Stimulated activated naive B cell treated with anti-CD40 and anti-IgM and Interleukin-4, amounts not matched to agents 10 μg/mL and 1 μg/mL and 100 μg/mL, for 72 hours (primary cell): ENCODE measurements at regions not wholly inside any gene's neighbourhood (a gene's known extent, or its start where the extent isn't known, plus 50 kb on each side); places are given as distances from the start of the nearest gene placed in this dataset.
A peak's percentile ranks its signal among the peaks of the same experiment; 100 is the strongest.

ENCODE experiments used
- ATAC-seq, 2 donors: fragments of 150-1000 bp; cut with Tn5 transposase; replicated peaks; 2 replicates each; pipeline ENCODE4 v1.10.0; 2021; ENCODE audit warnings: moderate library complexity in 1 of 2
- DNase-seq: peaks from one replicate; pipeline ENCODE4 v3.0.0; 2021
- H3K27ac Mint-ChIP-seq: one replicate; pipeline ENCODE4 v1.8.0; 2022; ENCODE audit warnings: mild to moderate bottlenecking, mixed read lengths
- H3K27me3 Mint-ChIP-seq, 2 donors: one replicate each; pipeline ENCODE4 v1.8.0; 2022; ENCODE audit warnings: mixed read lengths in 2 of 2
- H3K36me3 Mint-ChIP-seq, 2 donors: one replicate each; pipeline ENCODE4 v1.8.0; 2022; ENCODE audit warnings: mixed read lengths in 2 of 2, mild to moderate bottlenecking in 1 of 2
- H3K4me1 Mint-ChIP-seq, 2 donors: one replicate each; pipeline ENCODE4 v1.8.0; 2022; ENCODE audit warnings: mixed read lengths in 2 of 2, mild to moderate bottlenecking in 1 of 2
- H3K4me3 Mint-ChIP-seq, 2 donors: one replicate each; pipeline ENCODE4 v1.8.0; 2022; ENCODE audit warnings: mild to moderate bottlenecking in 2 of 2, mixed read lengths in 2 of 2, moderate library complexity in 1 of 2
- H3K9me3 Mint-ChIP-seq, 2 donors: one replicate each; pipeline ENCODE4 v1.8.0; 2022; ENCODE audit warnings: mixed read lengths in 2 of 2, mild to moderate bottlenecking in 1 of 2

DNA sequence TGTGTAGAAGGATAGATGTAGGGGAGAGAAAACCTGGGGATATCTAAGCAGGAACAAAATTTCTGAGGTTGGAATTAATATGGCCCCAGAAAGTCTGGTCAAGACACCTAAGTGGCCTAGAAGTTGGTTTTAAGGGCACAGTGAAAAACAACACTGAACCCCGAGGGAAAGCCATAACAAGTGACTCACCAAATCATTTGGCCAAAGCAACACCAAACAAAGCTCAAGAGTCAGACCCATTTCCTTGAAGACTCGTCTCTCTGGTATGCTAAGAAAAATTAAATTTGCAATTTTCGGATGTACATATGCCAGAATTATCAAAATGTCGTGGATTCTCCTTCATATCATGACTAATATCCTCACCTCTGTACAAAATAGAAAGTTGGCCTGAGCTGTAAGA lies 162.9 kb downstream of the SMIM20 start:
- peaks cover 7 to 10% of the 10 kb centered on the region in 2 donors for H3K36me3 Mint-ChIP-seq
- peaks cover 48 to 68% of the 10 kb centered on the region in 2 donors for H3K4me1 Mint-ChIP-seq
- H3K4me3 Mint-ChIP-seq = no peak overlapping the region

DNA sequence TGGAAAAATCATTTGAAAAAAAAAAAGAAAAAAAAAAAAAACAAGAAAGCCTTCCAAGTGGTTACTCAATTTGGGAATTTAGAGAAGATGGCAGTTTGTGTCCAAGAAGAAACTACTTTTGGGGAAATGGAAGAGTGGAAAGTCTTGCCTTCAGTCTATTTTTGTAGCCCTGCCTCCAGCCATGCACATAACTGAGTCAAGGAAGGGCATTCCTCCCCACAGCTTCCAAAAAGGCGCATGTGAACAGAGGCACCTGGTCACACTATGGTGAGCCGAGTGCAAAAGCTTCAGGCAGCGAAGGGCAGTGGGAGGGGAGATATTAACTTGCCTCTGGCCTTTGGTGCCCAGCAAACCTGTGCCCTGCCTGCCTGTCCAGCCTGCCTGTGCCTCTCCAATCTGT lies 163.7 kb downstream of the SMIM20 start:
- H3K4me3 Mint-ChIP-seq = no peak overlapping the region
- no peak for ATAC-seq
- H3K27me3 Mint-ChIP-seq = peaks cover 6 to 18% of the 10 kb centered on the region in 2 donors
- H3K4me1 Mint-ChIP-seq = peaks cover 48 to 67% of the 10 kb centered on the region in 2 donors
- no peak overlapping the region for H3K27ac Mint-ChIP-seq
- no peak for DNase-seq
- H3K9me3 Mint-ChIP-seq = peaks cover 10% of the 10 kb centered on the region in 2 donors
- peaks cover 7 to 10% of the 10 kb centered on the region in 2 donors for H3K36me3 Mint-ChIP-seq

More for the DNA sequence above, 162.9 kb downstream of the SMIM20 start:
- Mint-ChIP-seq H3K27me3 (peaks cover 6 to 18% of the 10 kb centered on the region in 2 donors), H3K9me3 (peaks cover 10% of the 10 kb centered on the region in 2 donors), H3K27ac (peak overlapping the region; percentile 93)
- ATAC-seq = no peak
- DNase-seq = no peak

DNA sequence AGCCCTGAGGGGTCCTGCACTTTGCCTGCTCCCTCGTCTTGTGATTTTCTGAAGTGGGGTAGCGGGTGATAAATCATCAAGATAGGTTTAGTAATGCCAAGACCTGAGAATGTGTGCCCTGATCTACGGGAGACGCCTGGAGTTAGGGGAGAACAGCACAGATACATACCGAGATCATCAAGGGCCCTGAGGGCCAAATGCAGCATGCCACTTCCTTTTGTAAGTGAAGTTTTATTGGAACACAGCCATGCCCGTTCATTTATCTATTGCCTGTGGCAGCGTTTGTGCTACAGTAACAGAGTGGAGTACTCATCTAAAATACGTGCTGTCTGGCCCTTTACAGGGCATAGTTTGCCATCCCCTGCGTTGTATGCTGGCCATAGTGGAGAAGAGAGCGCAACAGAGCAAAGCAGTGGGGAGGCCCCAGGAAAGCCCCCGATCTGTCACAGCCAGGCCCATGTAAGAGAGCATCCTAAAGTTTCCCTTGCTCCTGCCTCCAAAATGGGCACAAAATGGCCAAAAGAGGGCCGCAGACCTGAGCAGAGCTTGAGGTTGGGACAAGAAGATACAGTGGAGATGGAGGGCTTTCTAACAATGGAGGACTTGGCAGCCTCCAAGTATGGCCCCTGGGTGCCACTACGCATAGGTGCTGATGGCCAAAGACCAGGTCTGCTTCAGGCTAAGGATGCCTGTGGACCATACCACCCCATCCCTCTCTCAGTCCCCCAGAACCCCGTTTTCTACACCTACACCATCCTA lies 167.0 kb downstream of the SMIM20 start:
- no peak for DNase-seq

DNA sequence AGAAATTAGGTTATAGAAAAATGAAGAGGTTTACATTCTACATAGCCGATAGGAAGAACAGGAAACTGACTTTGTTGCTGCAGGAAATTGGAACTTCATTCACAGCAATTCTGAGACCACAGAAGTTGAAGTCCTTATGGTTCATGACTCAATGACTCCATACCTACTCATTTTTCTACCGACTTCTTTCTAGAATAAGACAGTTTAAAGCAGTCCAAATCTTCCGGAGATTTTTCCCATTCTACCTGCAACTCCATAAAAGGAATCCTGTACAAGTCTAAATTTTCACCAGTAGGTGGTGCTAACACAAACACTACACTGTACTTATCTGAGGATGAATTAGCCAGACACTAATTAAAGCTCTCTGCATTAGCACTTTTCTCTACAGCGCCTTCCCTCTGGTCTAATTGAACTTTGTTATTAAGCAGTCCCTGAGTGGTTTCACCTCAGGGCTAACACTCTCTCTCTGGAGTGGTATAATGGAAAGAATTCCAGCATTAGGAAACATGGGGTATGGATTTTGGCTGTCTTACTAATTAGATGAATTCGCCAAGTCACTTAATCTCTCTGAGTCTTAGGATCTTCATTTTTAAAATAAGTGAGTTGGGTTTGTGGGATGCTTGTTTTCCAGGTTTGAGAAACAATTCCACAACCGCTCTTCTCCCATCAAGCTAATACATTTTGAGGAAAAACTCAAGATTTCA lies 167.9 kb downstream of the SMIM20 start:
- Mint-ChIP-seq H3K4me3 (no peak overlapping the region), H3K27me3 (peaks cover 12 to 34% of the 10 kb centered on the region in 2 donors), H3K4me1 (peaks cover 40 to 53% of the 10 kb centered on the region in 2 donors), H3K9me3 (peaks cover 0 to 5% of the 10 kb centered on the region in 2 donors), H3K36me3 (peaks cover 0 to 5% of the 10 kb centered on the region in 2 donors), H3K27ac (no peak overlapping the region)
- DNase-seq (no peak), ATAC-seq (peak; percentile 41 to 49)

More for the DNA sequence above, 167.0 kb downstream of the SMIM20 start:
- H3K9me3 Mint-ChIP-seq = peaks cover 7 to 10% of the 10 kb centered on the region in 2 donors
- peaks cover 47 to 62% of the 10 kb centered on the region in 2 donors for H3K4me1 Mint-ChIP-seq
- H3K4me3 Mint-ChIP-seq = no peak overlapping the region
- peak overlapping the region; percentile 38 for H3K27ac Mint-ChIP-seq
- no peak for ATAC-seq
- H3K27me3 Mint-ChIP-seq = peaks cover 12 to 34% of the 10 kb centered on the region in 2 donors
- H3K36me3 Mint-ChIP-seq = peaks cover 7 to 10% of the 10 kb centered on the region in 2 donors

DNA sequence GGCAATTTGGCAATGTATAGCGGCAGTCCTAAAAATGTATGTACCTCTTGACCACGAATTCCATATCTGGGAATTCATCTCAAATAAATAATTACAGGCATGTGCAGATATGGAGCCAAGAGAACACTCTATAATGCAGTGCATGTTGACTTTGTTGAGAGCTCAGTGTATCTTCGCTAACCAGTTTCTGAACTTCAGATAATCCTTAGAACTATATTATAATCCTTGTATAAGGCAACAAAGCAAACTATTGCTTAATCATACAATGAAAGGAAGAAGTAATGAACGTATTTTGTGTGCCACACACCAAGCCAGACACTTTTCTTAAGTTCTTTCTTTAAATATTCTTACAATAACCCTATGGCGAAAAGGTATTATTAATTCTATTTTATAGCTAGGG lies 168.5 kb downstream of the SMIM20 start:
- ATAC-seq = no peak
- H3K9me3 Mint-ChIP-seq = peaks cover 0 to 5% of the 10 kb centered on the region in 2 donors
- H3K27ac Mint-ChIP-seq = no peak overlapping the region
- H3K27me3 Mint-ChIP-seq = peaks cover 12 to 34% of the 10 kb centered on the region in 2 donors
- H3K4me1 Mint-ChIP-seq = peaks cover 40 to 55% of the 10 kb centered on the region in 2 donors
- no peak overlapping the region for H3K4me3 Mint-ChIP-seq
- DNase-seq = no peak
- peaks cover 0 to 5% of the 10 kb centered on the region in 2 donors for H3K36me3 Mint-ChIP-seq

GRCh38 chr4:26083987-26084386 lies 170.0 kb downstream of the SMIM20 start:
- no peak overlapping the region for H3K4me3 Mint-ChIP-seq
- H3K27ac Mint-ChIP-seq = no peak overlapping the region

DNA sequence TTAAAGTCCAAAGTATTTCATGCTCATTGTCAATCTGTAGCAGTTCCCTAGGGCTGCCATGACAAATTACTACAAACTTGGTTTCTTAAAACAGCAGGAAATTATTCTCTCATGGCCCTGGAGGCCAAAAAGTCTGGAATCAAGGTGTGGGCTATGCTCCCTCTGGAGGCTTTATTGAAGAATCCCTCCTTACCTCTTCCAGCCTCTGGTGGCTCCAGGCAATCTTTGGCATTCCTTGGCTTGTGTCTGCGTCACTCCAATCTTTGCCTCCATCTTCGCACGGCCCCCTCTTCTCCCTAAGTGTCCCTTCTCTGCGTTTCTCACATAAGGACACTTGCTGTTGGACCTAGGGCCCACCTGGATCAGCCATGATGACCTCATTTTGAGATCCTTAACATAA lies 170.4 kb downstream of the SMIM20 start:
- no peak for ATAC-seq
- Mint-ChIP-seq H3K36me3 (no peaks in the 10 kb centered on the region), H3K9me3 (no peaks in the 10 kb centered on the region), H3K27ac (no peak overlapping the region), H3K4me1 (peaks cover 43 to 61% of the 10 kb centered on the region in 2 donors), H3K4me3 (no peak overlapping the region), H3K27me3 (peaks cover 12 to 28% of the 10 kb centered on the region in 2 donors)
- no peak for DNase-seq

More at GRCh38 chr4:26083987-26084386, 170.0 kb downstream of the SMIM20 start:
- DNase-seq = no peak
- ATAC-seq = peak; percentile 44 to 47
- peaks cover 12 to 28% of the 10 kb centered on the region in 2 donors for H3K27me3 Mint-ChIP-seq
- H3K9me3 Mint-ChIP-seq = no peaks in the 10 kb centered on the region
- H3K36me3 Mint-ChIP-seq = no peaks in the 10 kb centered on the region
- peaks cover 43 to 60% of the 10 kb centered on the region in 2 donors for H3K4me1 Mint-ChIP-seq

DNA sequence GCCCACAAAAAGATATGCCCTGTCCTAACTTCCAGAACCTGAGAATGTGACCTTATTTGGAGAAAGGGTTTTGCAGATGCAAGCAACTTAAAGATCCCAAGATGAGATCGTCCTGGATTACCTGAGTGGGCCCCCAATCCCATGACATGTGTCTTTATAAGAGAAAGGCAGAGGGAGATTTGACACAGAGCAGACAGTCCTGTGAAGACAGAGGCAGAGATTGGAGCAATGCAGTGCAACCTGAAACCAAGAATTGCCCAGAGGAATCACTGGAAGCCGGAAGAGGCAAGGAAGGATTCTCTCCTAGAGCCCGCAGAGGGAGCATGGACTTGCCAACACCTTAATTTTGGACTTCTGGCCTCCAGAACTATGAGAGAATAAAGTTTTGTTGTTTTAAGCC lies 171.5 kb downstream of the SMIM20 start:
- Mint-ChIP-seq H3K36me3 (peaks cover under 1 to 7% of the 10 kb centered on the region in 2 donors), H3K27me3 (peaks cover 8 to 22% of the 10 kb centered on the region in 2 donors), H3K4me3 (no peak overlapping the region), H3K27ac (no peak overlapping the region), H3K9me3 (peaks cover 6 to 7% of the 10 kb centered on the region in 2 donors), H3K4me1 (peaks cover 40 to 58% of the 10 kb centered on the region in 2 donors)
- ATAC-seq (no peak), DNase-seq (no peak)

DNA sequence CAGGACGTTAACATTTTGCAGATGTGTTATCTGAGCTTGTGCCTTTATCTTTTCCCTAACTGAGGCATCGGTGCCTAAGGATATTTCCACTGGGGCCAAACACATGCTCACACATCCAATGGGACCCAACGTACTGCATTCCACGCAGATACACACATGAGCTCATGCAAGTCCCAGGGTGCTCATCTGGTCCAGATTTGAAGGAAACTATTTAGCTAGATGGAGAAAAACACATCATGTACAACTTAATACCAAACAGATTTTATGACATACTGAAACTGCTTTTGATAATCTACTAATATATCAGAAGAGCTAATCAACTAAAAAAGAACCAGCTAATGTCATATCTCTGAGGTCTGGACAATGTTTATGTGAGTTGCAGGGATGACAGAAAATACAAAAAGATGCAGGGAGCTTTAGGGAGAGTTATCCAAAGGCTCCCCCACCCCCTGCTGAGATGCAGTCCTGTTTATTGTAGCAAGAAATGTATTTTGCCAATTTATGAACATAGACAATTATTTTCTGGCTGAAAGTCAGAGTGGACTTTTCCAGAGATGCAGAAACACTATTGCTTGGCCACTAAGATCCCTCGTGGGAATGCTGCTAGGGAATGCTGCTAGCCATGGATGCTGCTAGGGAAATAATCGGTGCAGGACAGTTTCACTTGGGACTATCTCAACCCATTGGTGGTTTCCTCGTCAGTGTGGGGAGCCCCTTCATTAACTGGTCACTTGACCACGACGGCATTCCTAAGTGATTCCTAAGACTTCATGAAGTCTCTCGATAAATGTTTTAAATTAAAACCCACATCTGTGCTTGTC lies 172.8 kb downstream of the SMIM20 start:
- peaks cover 3 to 9% of the 10 kb centered on the region in 2 donors for H3K36me3 Mint-ChIP-seq
- H3K4me1 Mint-ChIP-seq = peaks cover 31 to 46% of the 10 kb centered on the region in 2 donors
- H3K27ac Mint-ChIP-seq = no peak overlapping the region
- no peak for ATAC-seq
- H3K4me3 Mint-ChIP-seq = no peak overlapping the region
- H3K9me3 Mint-ChIP-seq = peaks cover 7 to 8% of the 10 kb centered on the region in 2 donors
- no peak for DNase-seq
- peaks cover 6 to 15% of the 10 kb centered on the region in 2 donors for H3K27me3 Mint-ChIP-seq

DNA sequence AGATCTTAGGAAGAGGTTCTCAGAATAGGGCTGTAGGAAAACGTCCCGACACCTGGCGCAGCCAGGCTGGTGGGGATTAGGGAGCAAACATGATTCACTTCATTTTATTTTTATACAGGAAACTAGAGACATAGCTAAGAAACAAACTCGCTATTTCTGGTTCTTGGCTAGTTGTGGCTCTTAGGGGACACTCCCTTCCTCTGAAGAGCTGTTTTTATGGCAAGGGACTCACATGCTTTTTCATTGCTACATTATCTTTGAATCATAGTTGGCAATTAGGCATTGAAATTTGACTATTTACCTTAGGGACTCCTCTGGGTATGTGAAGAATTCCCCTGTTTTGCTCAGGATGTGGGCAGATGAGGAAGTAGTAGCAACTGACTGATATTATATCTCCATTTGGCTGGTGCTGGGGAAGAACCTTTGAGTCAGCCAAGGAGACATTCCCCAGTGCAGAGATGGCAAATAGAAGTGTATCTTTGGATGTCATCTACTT lies 174.5 kb downstream of the SMIM20 start:
- peak; percentile 94 to 95 for ATAC-seq
- Mint-ChIP-seq H3K27me3 (peaks cover 6 to 10% of the 10 kb centered on the region in 2 donors), H3K36me3 (peaks cover 3 to 9% of the 10 kb centered on the region in 2 donors), H3K9me3 (peaks cover 7 to 8% of the 10 kb centered on the region in 2 donors), H3K4me1 (peaks cover 27 to 45% of the 10 kb centered on the region in 2 donors), H3K27ac (peak overlapping the region; percentile 90), H3K4me3 (peak overlapping the region; percentile 40 to 57)
- DNase-seq = peak; percentile 59

- H3K36me3 Mint-ChIP-seq = peaks cover 5 to 24% of the 10 kb centered on the region in 2 donors
- H3K4me1 Mint-ChIP-seq = peaks cover 13 to 18% of the 10 kb centered on the region in 2 donors
- ATAC-seq = no peak
- DNase-seq = no peak
- peaks cover 10 to 16% of the 10 kb centered on the region in 2 donors for H3K27me3 Mint-ChIP-seq
- peaks cover 29% of the 10 kb centered on the region in 2 donors for H3K9me3 Mint-ChIP-seq
- no peak overlapping the region for H3K4me3 Mint-ChIP-seq
- H3K27ac Mint-ChIP-seq = peak overlapping the region; percentile 15
These were observed 179.5 kb downstream of the SMIM20 start for GRCh38 chr4:26093551-26093950.

GRCh38 chr4:26094076-26094475 lies 180.1 kb downstream of the SMIM20 start:
- Mint-ChIP-seq H3K36me3 (peaks cover 7 to 27% of the 10 kb centered on the region in 2 donors), H3K4me1 (peaks cover 9 to 13% of the 10 kb centered on the region in 2 donors), H3K9me3 (peaks cover 31 to 33% of the 10 kb centered on the region in 2 donors), H3K27me3 (peaks cover 10 to 16% of the 10 kb centered on the region in 2 donors), H3K4me3 (no peak overlapping the region), H3K27ac (no peak overlapping the region)
- DNase-seq (no peak), ATAC-seq (peak; percentile 49 to 69)

DNA sequence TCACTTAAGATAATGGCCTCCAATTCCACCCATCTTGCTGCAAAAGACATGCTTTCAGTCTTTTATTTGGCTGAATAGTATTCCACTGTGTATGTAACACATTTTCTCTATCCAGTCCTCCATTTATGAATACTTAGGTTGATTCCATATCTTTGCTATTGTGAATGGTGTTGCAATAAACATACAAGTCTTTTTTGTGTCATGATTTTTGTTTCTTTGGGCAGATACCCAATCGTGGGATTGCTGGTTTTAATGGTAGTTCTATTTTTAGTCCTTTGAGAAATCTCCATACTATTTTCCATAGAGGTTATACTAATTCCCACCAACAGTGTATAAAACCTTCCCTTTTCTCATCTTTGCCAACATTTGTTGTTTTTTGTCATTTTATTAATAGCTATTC lies 180.9 kb downstream of the SMIM20 start:
- no peak for DNase-seq
- H3K36me3 Mint-ChIP-seq = peaks cover 7 to 27% of the 10 kb centered on the region in 2 donors
- no peak overlapping the region for H3K4me3 Mint-ChIP-seq
- peaks cover 34 to 37% of the 10 kb centered on the region in 2 donors for H3K9me3 Mint-ChIP-seq
- H3K27ac Mint-ChIP-seq = peak overlapping the region; percentile 2
- H3K4me1 Mint-ChIP-seq = peaks cover 9 to 13% of the 10 kb centered on the region in 2 donors
- peaks cover 10 to 23% of the 10 kb centered on the region in 2 donors for H3K27me3 Mint-ChIP-seq
- no peak for ATAC-seq
